ENCODE measurements at regions not wholly inside any gene's neighbourhood (a gene's known extent, or its start where the extent isn't known, plus 50 kb on each side); places are given as distances from the start of the nearest gene placed in this dataset.

GRCh38 chr9:79268806-79269205, 303.0 kb upstream of the TLE4 start:
- Histone ChIP-seq H4K20me1 (replicated peaks; ENCODE audit: control insufficient read depth, extremely low read depth, insufficient read depth, low read length) (no peaks in the 10 kb centered on the region), H3K27me3 (ENCODE audit: control insufficient read depth in 2 of 2, insufficient read depth in 2 of 2, low read length in 2 of 2) (no peaks in the 10 kb centered on the region), H3K36me3 (ENCODE audit: control insufficient read depth in 2 of 2, extremely low read depth in 1 of 2, insufficient read depth in 2 of 2, low read length in 2 of 2) (no peaks in the 10 kb centered on the region), H3K4me3 (replicated peaks in 1 of 3; ENCODE audit: insufficient read depth in 1 of 3, low read depth in 1 of 3, low read length in 3 of 3) (no peak overlapping the region), H3K4me2 (ENCODE audit: insufficient read depth, low read length) (no peak overlapping the region), H2AFZ (ENCODE audit: low read depth, low read length) (no peak overlapping the region), H3K4me1 (ENCODE audit: control insufficient read depth, extremely low read depth, insufficient read depth, low read length) (no peaks in the 10 kb centered on the region), H3K9me1 (replicated peaks; ENCODE audit: control insufficient read depth, extremely low read depth, insufficient read depth, low read length) (no peaks in the 10 kb centered on the region), H3K79me2 (ENCODE audit: control insufficient read depth, insufficient read depth, low read length) (no peaks in the 10 kb centered on the region), H3K27ac (ENCODE audit: insufficient read depth, low read depth, low read length) (no peak overlapping the region), H3K9me3 (replicated peaks; ENCODE audit: control insufficient read depth, insufficient read depth, low read length) (no peaks in the 10 kb centered on the region), H3K9ac (replicated peaks; ENCODE audit: extremely low read depth, insufficient read depth, low read length) (no peak overlapping the region)
- dilution Hi-C loops (cut with MboI; ENCODE audit: extremely low pct_ligation_motif_present, low sequenced_read_pairs) (no loop called here), intact Hi-C loops (cut with micrococcal nuclease) (no loop called here)
- FAIRE-seq (no peak), DNase-seq (ENCODE audit: low read depth, low spot score) (no peak)
- BruUV-seq (replicated peaks): no TSS peak
- ChIA-PET CTCF (no interaction called here), POLR2A (no interaction called here)
- TF ChIP-seq JUN (IDR thresholded peaks at IDR 0.05; ENCODE audit: borderline replicate concordance, insufficient read depth, insufficient read length, low read depth): no peak
- no peak for TF ChIP-seq POLR2AphosphoS5 (IDR thresholded peaks at IDR 0.05; ENCODE audit: insufficient read depth, low read depth, low read length)
- no peak for TF ChIP-seq EZH2 (IDR thresholded peaks at IDR 0.05; ENCODE audit: borderline replicate concordance, low read depth, low read length, severe bottlenecking)
- no peak for TF ChIP-seq FOS (IDR thresholded peaks at IDR 0.05; ENCODE audit: borderline replicate concordance, insufficient read depth, low read length)
- TF ChIP-seq POLR2A (IDR thresholded peaks at IDR 0.05; ENCODE audit: low read depth, low read length): no peak
- TF ChIP-seq, protein P1, sequence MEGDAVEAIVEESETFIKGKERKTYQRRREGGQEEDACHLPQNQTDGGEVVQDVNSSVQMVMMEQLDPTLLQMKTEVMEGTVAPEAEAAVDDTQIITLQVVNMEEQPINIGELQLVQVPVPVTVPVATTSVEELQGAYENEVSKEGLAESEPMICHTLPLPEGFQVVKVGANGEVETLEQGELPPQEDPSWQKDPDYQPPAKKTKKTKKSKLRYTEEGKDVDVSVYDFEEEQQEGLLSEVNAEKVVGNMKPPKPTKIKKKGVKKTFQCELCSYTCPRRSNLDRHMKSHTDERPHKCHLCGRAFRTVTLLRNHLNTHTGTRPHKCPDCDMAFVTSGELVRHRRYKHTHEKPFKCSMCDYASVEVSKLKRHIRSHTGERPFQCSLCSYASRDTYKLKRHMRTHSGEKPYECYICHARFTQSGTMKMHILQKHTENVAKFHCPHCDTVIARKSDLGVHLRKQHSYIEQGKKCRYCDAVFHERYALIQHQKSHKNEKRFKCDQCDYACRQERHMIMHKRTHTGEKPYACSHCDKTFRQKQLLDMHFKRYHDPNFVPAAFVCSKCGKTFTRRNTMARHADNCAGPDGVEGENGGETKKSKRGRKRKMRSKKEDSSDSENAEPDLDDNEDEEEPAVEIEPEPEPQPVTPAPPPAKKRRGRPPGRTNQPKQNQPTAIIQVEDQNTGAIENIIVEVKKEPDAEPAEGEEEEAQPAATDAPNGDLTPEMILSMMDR (IDR thresholded peaks at IDR 0.05; ENCODE audit: extremely low read depth in 1 of 2, insufficient read depth in 1 of 2, low read depth in 1 of 2, low read length in 2 of 2): no peak
- TF ChIP-seq GATA2 (IDR thresholded peaks at IDR 0.05; ENCODE audit: insufficient read depth, insufficient read length, low read depth, low read length): no peak
- TF ChIP-seq, protein P2, sequence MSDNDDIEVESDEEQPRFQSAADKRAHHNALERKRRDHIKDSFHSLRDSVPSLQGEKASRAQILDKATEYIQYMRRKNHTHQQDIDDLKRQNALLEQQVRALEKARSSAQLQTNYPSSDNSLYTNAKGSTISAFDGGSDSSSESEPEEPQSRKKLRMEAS (IDR thresholded peaks at IDR 0.05; ENCODE audit: insufficient read depth, insufficient read length): no peak
